Endothelial cell of umbilical vein (primary cell): ENCODE measurements at regions not wholly inside any gene's neighbourhood (a gene's known extent, or its start where the extent isn't known, plus 50 kb on each side); places are given as distances from the start of the nearest gene placed in this dataset.

ENCODE experiments used
- BruUV-seq: library from RNA; stranded (reverse); fragments of 400-500 nt; replicated peaks from 2 replicates; lab custom pipeline; 2021; lab: Mats Ljungman, UMichigan
- CTCF ChIA-PET: fragments of 300-600, 350-600 bp; sonication (Branson Sonifier 250); formaldehyde crosslinking; loops from one replicate; lab custom pipeline; 2021; ENCODE audit warnings: antibody characterized with exemption, inconsistent platforms; lab: Charles Lee
- POLR2A ChIA-PET: fragments of 300-600, 350-600 bp; sonication (Branson Sonifier 250); formaldehyde crosslinking; loops from one replicate; lab custom pipeline; 2021; ENCODE audit warnings: antibody characterized with exemption, inconsistent platforms; lab: Charles Lee
- DNase-seq: peaks from one replicate; pipeline ENCODE4 v3.0.0-alpha.2; 2011; ENCODE audit warnings: low read depth, low spot score
- FAIRE-seq: peaks from 2 replicates; lab custom pipeline; 2011; peaks lifted over from hg19 to GRCh38; lab: Jason Lieb, UNC
- H2AFZ ChIP-seq: 2 replicates; pipeline ENCODE4 v1.6.0; 2012; ENCODE audit warnings: low read depth, low read length, control low read depth, inconsistent platforms
- H3K27ac ChIP-seq: 2 replicates; pipeline ENCODE4 v1.5.1; 2011; ENCODE audit warnings: low read depth, mild to moderate bottlenecking, control low read depth, low read length, moderate library complexity; ENCODE audit not compliant: insufficient read depth
- H3K27me3 ChIP-seq, 2 experiments: 2 replicates each; pipeline versions ENCODE4 v1.6.0 to v1.6.1; 2011; ENCODE audit warnings: low read length in 2 of 2, mixed read lengths in 1 of 2; ENCODE audit not compliant: control insufficient read depth in 2 of 2, insufficient read depth in 2 of 2
- H3K36me3 ChIP-seq, 2 experiments: 2 replicates in 1 of 2; 3 replicates in 1 of 2; pipeline ENCODE4 v1.5.1; 2011; ENCODE audit warnings: low read length in 2 of 2, mild to moderate bottlenecking in 1 of 2, moderate library complexity in 1 of 2; ENCODE audit not compliant: control insufficient read depth in 2 of 2, insufficient read depth in 2 of 2; ENCODE audit errors: extremely low read depth in 1 of 2
- H3K4me1 ChIP-seq: 3 replicates; pipeline ENCODE4 v1.5.1; 2011; ENCODE audit warnings: mild to moderate bottlenecking, low read length; ENCODE audit not compliant: control insufficient read depth, insufficient read depth; ENCODE audit errors: extremely low read depth
- H3K4me2 ChIP-seq: 2 replicates; pipeline ENCODE4 v1.6.1; 2011; ENCODE audit warnings: low read length, control low read depth, mixed read lengths; ENCODE audit not compliant: insufficient read depth
- H3K4me3 ChIP-seq, 3 experiments: fragments of 200-600 bp in 1 of 3; sonication (generic), shearing (Covaris generic) in 1 of 3; replicated peaks in 1 of 3; 2 replicates each; pipeline ENCODE4 v1.5.1; 2011 to 2016; ENCODE audit warnings: control low read depth in 3 of 3, low read length in 3 of 3, mild to moderate bottlenecking in 2 of 3, inconsistent platforms in 1 of 3, low read depth in 1 of 3, moderate library complexity in 1 of 3; ENCODE audit not compliant: insufficient read depth in 1 of 3
- H3K79me2 ChIP-seq: 2 replicates; pipeline ENCODE4 v1.6.0; 2012; ENCODE audit warnings: low read length, inconsistent platforms; ENCODE audit not compliant: control insufficient read depth, insufficient read depth
- H3K9ac ChIP-seq: replicated peaks from 2 replicates; pipeline ENCODE3; 2011; ENCODE audit warnings: low read length, control low read depth; ENCODE audit not compliant: insufficient read depth; ENCODE audit errors: extremely low read depth
- H3K9me1 ChIP-seq: replicated peaks from 3 replicates; pipeline ENCODE4 v1.6.0; 2011; ENCODE audit warnings: mild to moderate bottlenecking, low read length; ENCODE audit not compliant: control insufficient read depth, insufficient read depth; ENCODE audit errors: extremely low read depth
- H3K9me3 ChIP-seq: replicated peaks from 2 replicates; pipeline ENCODE4 v1.5.1; 2012; ENCODE audit warnings: low read length, inconsistent platforms; ENCODE audit not compliant: control insufficient read depth, insufficient read depth
- H4K20me1 ChIP-seq: replicated peaks from 2 replicates; pipeline ENCODE3; 2011; ENCODE audit warnings: mild to moderate bottlenecking, low read length; ENCODE audit not compliant: control insufficient read depth, insufficient read depth; ENCODE audit errors: extremely low read depth
- EZH2 ChIP-seq: IDR thresholded peaks from 2 replicates; pipeline ENCODE4 v1.6.1; 2012; ENCODE audit warnings: borderline replicate concordance, low read depth, mild to moderate bottlenecking, moderate library complexity, low read length, inconsistent platforms; ENCODE audit not compliant: severe bottlenecking
- FOS ChIP-seq: IDR thresholded peaks from 2 replicates; pipeline ENCODE4 v1.6.1; 2011; ENCODE audit warnings: mild to moderate bottlenecking, low read length, moderate library complexity, borderline replicate concordance; ENCODE audit not compliant: insufficient read depth
- GATA2 ChIP-seq: IDR thresholded peaks from 2 replicates; pipeline ENCODE4 v1.7.0; 2011; ENCODE audit warnings: low read depth, mild to moderate bottlenecking, moderate library complexity, mixed read lengths, low read length; ENCODE audit not compliant: insufficient read length, insufficient read depth
- JUN ChIP-seq: IDR thresholded peaks from 2 replicates; pipeline ENCODE4 v1.6.1; 2011; ENCODE audit warnings: borderline replicate concordance, low read depth; ENCODE audit not compliant: insufficient read length, insufficient read depth
- MYC ChIP-seq: IDR thresholded peaks from one replicate; pipeline ENCODE4 v1.6.1; 2011; ENCODE audit warnings: mild to moderate bottlenecking, low read depth, low read length
- POLR2A ChIP-seq: IDR thresholded peaks from 2 replicates; pipeline ENCODE4 v1.6.1; 2012; ENCODE audit warnings: low read depth, mild to moderate bottlenecking, control low read depth, low read length
- POLR2AphosphoS5 ChIP-seq: IDR thresholded peaks from 2 replicates; pipeline ENCODE4 v1.6.1; 2012; ENCODE audit warnings: low read depth, mild to moderate bottlenecking, control low read depth, low read length, moderate library complexity; ENCODE audit not compliant: insufficient read depth
- dilution Hi-C: fragments of 300-500 bp; cut with MboI; formaldehyde crosslinking; loops from one replicate; pipeline ENCODE4 v1.15.0; 2019; ENCODE audit warnings: low sequenced_read_pairs; ENCODE audit not compliant: extremely low pct_ligation_motif_present
- intact Hi-C: fragments of 100-400 bp; cut with micrococcal nuclease; formaldehyde crosslinking; loops from one replicate; pipeline ENCODE4 v1.10.0; 2022
- TF ChIP-seq, protein P1 (sequence below), 2 donors: IDR thresholded peaks; 1 replicate in 1 of 2; 2 replicates in 1 of 2; pipeline ENCODE4 v1.5.1; 2011; ENCODE audit warnings: low read length in 2 of 2, mild to moderate bottlenecking in 2 of 2, moderate library complexity in 2 of 2, control low read depth in 1 of 2, inconsistent platforms in 1 of 2, low read depth in 1 of 2; ENCODE audit not compliant: insufficient read depth in 1 of 2; ENCODE audit errors: extremely low read depth in 1 of 2
- TF ChIP-seq, protein P2 (sequence below): IDR thresholded peaks from 2 replicates; pipeline ENCODE4 v1.6.1; 2011; ENCODE audit not compliant: insufficient read depth, insufficient read length

DNA sequence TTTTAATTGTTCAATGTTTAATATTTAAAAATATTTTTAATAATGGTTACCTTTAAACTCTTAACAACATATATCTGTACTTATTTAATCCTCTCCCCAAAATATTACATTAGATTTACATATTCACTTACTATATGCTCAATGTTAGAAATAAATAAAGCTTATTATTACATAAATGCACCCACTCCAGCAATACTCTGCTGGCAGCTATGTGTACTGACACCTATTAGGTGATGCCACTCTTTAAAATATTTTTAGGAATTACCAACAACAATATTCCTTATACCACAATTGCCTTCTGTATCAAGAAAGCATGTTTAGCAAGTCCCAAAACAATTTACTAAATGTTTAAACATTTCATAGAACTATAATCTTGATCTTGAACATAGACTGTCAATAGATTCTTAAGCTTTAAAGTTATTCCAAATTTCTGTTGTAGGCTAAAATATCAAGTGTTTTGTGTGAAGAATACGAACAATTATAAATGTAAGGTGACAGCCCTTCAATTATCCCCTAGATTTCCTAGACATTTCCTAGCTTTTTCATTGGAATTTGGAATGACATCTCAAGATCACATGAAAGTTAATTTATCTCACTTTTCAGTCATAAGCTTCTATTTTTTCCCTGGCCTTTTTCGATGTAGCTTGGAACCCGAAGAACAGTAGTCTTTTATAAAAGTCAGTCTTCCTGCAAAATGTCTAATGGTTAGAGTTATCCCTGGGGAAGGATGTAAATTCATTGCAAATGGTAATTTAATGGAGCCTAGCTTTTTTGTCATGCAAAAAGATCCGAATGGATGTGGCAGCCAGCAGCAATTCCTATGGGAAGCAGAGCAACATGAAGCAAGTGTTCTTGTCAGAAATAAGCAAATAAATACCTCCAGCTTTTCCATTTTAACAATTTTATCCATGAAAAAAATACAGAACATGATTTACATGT, 907.5 kb upstream of the ATXN7L3B start:
- no peak for FAIRE-seq
- intact Hi-C loops, result no loop called here
- no peaks in the 10 kb centered on the region for H3K79me2 ChIP-seq
- H3K4me2 ChIP-seq, result no peak overlapping the region
- TF ChIP-seq FOS (no peak), MYC (no peak), POLR2AphosphoS5 (no peak), GATA2 (no peak), JUN (no peak), POLR2A (no peak), EZH2 (no peak)
- TF ChIP-seq, protein P1, sequence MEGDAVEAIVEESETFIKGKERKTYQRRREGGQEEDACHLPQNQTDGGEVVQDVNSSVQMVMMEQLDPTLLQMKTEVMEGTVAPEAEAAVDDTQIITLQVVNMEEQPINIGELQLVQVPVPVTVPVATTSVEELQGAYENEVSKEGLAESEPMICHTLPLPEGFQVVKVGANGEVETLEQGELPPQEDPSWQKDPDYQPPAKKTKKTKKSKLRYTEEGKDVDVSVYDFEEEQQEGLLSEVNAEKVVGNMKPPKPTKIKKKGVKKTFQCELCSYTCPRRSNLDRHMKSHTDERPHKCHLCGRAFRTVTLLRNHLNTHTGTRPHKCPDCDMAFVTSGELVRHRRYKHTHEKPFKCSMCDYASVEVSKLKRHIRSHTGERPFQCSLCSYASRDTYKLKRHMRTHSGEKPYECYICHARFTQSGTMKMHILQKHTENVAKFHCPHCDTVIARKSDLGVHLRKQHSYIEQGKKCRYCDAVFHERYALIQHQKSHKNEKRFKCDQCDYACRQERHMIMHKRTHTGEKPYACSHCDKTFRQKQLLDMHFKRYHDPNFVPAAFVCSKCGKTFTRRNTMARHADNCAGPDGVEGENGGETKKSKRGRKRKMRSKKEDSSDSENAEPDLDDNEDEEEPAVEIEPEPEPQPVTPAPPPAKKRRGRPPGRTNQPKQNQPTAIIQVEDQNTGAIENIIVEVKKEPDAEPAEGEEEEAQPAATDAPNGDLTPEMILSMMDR (IDR thresholded peaks at IDR 0.05; ENCODE audit: extremely low read depth in 1 of 2, insufficient read depth in 1 of 2, low read depth in 1 of 2, low read length in 2 of 2), result no peak
- TF ChIP-seq, protein P2, sequence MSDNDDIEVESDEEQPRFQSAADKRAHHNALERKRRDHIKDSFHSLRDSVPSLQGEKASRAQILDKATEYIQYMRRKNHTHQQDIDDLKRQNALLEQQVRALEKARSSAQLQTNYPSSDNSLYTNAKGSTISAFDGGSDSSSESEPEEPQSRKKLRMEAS, result no peak
- CTCF ChIA-PET, result no interaction called here
- no peaks in the 10 kb centered on the region for H3K9me3 ChIP-seq
- no peaks in the 10 kb centered on the region for H3K9me1 ChIP-seq
- H3K4me1 ChIP-seq, result no peaks in the 10 kb centered on the region
- no peak overlapping the region for H3K27ac ChIP-seq
- H2AFZ ChIP-seq, result no peak overlapping the region
- H4K20me1 ChIP-seq, result no peaks in the 10 kb centered on the region
- dilution Hi-C loops, result no loop called here
- H3K27me3 ChIP-seq, result no peaks in the 10 kb centered on the region
- DNase-seq, result no peak
- BruUV-seq, result no TSS peak
- POLR2A ChIA-PET, result no interaction called here
- no peaks in the 10 kb centered on the region for H3K36me3 ChIP-seq
- no peak overlapping the region for H3K4me3 ChIP-seq
- H3K9ac ChIP-seq, result no peak overlapping the region
